GM21529 (cell line): ENCODE measurements at regions not wholly inside any gene's neighbourhood (a gene's known extent, or its start where the extent isn't known, plus 50 kb on each side); places are given as distances from the start of the nearest gene placed in this dataset.

Source experiments
- ATAC-seq: cut with Tn5 transposase; IDR thresholded peaks from one replicate; pipeline ENCODE4 v1.9.1; 2021; ENCODE audit not compliant: unreplicated experiment

GRCh38 chr12:42774238-42774637 is 184.7 kb upstream of the PRICKLE1 start:
- ATAC-seq: no peak

- ATAC-seq: no peak
Observed at GRCh38 chr12:42770261-42770660, 180.7 kb upstream of the PRICKLE1 start.

- no peak for ATAC-seq
Observed at GRCh38 chr12:42769455-42769854, 179.9 kb upstream of the PRICKLE1 start.

GRCh38 chr12:42767998-42768397 is 178.5 kb upstream of the PRICKLE1 start:
- ATAC-seq: no peak

- ATAC-seq: no peak
Observed at GRCh38 chr12:42767326-42767954, 177.9 kb upstream of the PRICKLE1 start.

GRCh38 chr12:42766754-42767153 is 177.2 kb upstream of the PRICKLE1 start:
- no peak for ATAC-seq

- ATAC-seq: no peak
Observed at GRCh38 chr12:42766026-42766425, 176.5 kb upstream of the PRICKLE1 start.

- no peak for ATAC-seq
Observed at GRCh38 chr12:42763682-42764081, 174.1 kb upstream of the PRICKLE1 start.

GRCh38 chr12:42762395-42762925 is 172.9 kb upstream of the PRICKLE1 start:
- ATAC-seq: peak; percentile 17

GRCh38 chr12:42761601-42762350 is 172.2 kb upstream of the PRICKLE1 start:
- no peak for ATAC-seq

- no peak for ATAC-seq
Observed at GRCh38 chr12:42761086-42761485, 171.5 kb upstream of the PRICKLE1 start.

GRCh38 chr12:42760550-42760949 is 171.0 kb upstream of the PRICKLE1 start:
- ATAC-seq: no peak

GRCh38 chr12:42759622-42760273 is 170.2 kb upstream of the PRICKLE1 start:
- ATAC-seq: no peak

GRCh38 chr12:42758806-42759205 is 169.3 kb upstream of the PRICKLE1 start:
- no peak for ATAC-seq

- no peak for ATAC-seq
Observed at GRCh38 chr12:42757624-42758119, 168.1 kb upstream of the PRICKLE1 start.

GRCh38 chr12:42756841-42757623 is 167.5 kb upstream of the PRICKLE1 start:
- ATAC-seq: peak; percentile 42

- no peak for ATAC-seq
Observed at GRCh38 chr12:42750356-42750755, 160.8 kb upstream of the PRICKLE1 start.

- no peak for ATAC-seq
Observed at GRCh38 chr12:42749239-42749638, 159.7 kb upstream of the PRICKLE1 start.

GRCh38 chr12:42744539-42745182 is 155.1 kb upstream of the PRICKLE1 start:
- no peak for ATAC-seq

- ATAC-seq: no peak
Observed at GRCh38 chr12:42742716-42743115, 153.2 kb upstream of the PRICKLE1 start.
